HepG2 (cell line): ENCODE measurements at regions not wholly inside any gene's neighbourhood (a gene's known extent, or its start where the extent isn't known, plus 50 kb on each side); places are given as distances from the start of the nearest gene placed in this dataset.

ENCODE experiments used
- ATAC-seq: fragments of 200-7000 bp; cut with Tn5 transposase; 3 replicates; pipeline ENCODE4 v1.9.1; 2020; ENCODE audit warnings: mild to moderate bottlenecking, moderate library complexity
- BruUV-seq: library from RNA; stranded (reverse); fragments of 400-500 nt; replicated peaks from 2 replicates; lab custom pipeline; 2021; lab: Mats Ljungman, UMichigan
- CTCF ChIA-PET: fragments of 300-600 bp; formaldehyde crosslinking; extraction: SDS; loops from one replicate; lab custom pipeline; 2021; ENCODE audit warnings: low total read pairs, inconsistent platforms, low intra/inter-chr PET ratio; lab: Yijun Ruan, JAX
- POLR2A ChIA-PET: fragments of 350-600 bp; sonication (Branson Sonifier 250); formaldehyde crosslinking; loops from one replicate; lab custom pipeline; 2020; ENCODE audit warnings: antibody characterized with exemption, inconsistent platforms; lab: Yijun Ruan, JAX
- DNase-seq: peaks from one replicate; pipeline ENCODE4 v3.0.0-alpha.2; 2015; ENCODE audit warnings: low spot score
- FAIRE-seq: peaks from 3 replicates; lab custom pipeline; 2011; peaks lifted over from hg19 to GRCh38; lab: Jason Lieb, UNC
- H2AFZ ChIP-seq: one replicate; pipeline ENCODE4 v1.6.1; 2011; ENCODE audit warnings: low read length, inconsistent platforms
- H3K27ac ChIP-seq: fragments of 300-600 bp; 3 replicates; pipeline ENCODE4 v1.8.0; 2011; ENCODE audit warnings: mixed run types, mild to moderate bottlenecking, mixed read lengths, low read length, inconsistent platforms; ENCODE audit not compliant: insufficient read depth; ENCODE audit errors: extremely low read length
- H3K27me3 ChIP-seq, 2 experiments: fragments of 200-600 bp in 1 of 2; 2 replicates in 1 of 2; 3 replicates in 1 of 2; pipeline versions ENCODE4 v1.6.0 to v1.8.0; 2011; ENCODE audit warnings: low read length in 2 of 2, mild to moderate bottlenecking in 2 of 2, moderate library complexity in 2 of 2, inconsistent platforms in 1 of 2; ENCODE audit not compliant: insufficient read depth in 2 of 2, control insufficient read depth in 1 of 2
- H3K36me3 ChIP-seq, 2 experiments: fragments of 200-600 bp in 1 of 2; replicated peaks in 1 of 2; 2 replicates in 1 of 2; 3 replicates in 1 of 2; pipeline versions ENCODE4 v1.5.1 to v1.8.0; 2011; ENCODE audit warnings: low read length in 2 of 2, inconsistent platforms in 1 of 2; ENCODE audit not compliant: insufficient read depth in 2 of 2, control insufficient read depth in 1 of 2
- H3K4me1 ChIP-seq: 2 replicates; pipeline ENCODE4 v1.5.1; 2012; ENCODE audit warnings: low read length, inconsistent platforms; ENCODE audit not compliant: insufficient read depth
- H3K4me2 ChIP-seq: 2 replicates; pipeline ENCODE4 v1.6.0; 2011; ENCODE audit warnings: low read depth, low read length, inconsistent platforms
- H3K4me3 ChIP-seq, 3 experiments: fragments of 200-600 bp in 1 of 3; sonication (generic), shearing (Covaris generic) in 1 of 3; replicated peaks in 1 of 3; 2 replicates each; pipeline ENCODE4 v1.5.1; 2011 to 2016; ENCODE audit warnings: low read length in 3 of 3, inconsistent platforms in 2 of 3, low read depth in 2 of 3, mild to moderate bottlenecking in 2 of 3, control low read depth in 1 of 3, mixed read lengths in 1 of 3; ENCODE audit not compliant: insufficient read depth in 1 of 3
- H3K79me2 ChIP-seq: one replicate; pipeline ENCODE4 v1.6.1; 2011; ENCODE audit warnings: low read length, inconsistent platforms; ENCODE audit not compliant: insufficient read depth
- H3K9ac ChIP-seq: 2 replicates; pipeline ENCODE4 v1.6.0; 2011; ENCODE audit warnings: mild to moderate bottlenecking, low read depth, low read length, inconsistent platforms; ENCODE audit not compliant: insufficient read depth
- H3K9me3 ChIP-seq: 2 replicates; pipeline ENCODE4 v1.5.1; 2012; ENCODE audit warnings: mild to moderate bottlenecking, low read length
- H4K20me1 ChIP-seq: 2 replicates; pipeline ENCODE4 v1.6.0; 2011; ENCODE audit warnings: inconsistent platforms, mild to moderate bottlenecking, low read length, moderate library complexity; ENCODE audit not compliant: insufficient read depth
- CEBPB ChIP-seq: IDR thresholded peaks from 2 replicates; pipeline ENCODE4 v1.6.1; 2011; ENCODE audit warnings: low read depth, low read length, improper control_type of control experiment, borderline replicate concordance
- FOXP1 ChIP-seq, 2 experiments: fragments of 450-650 bp in 1 of 2; IDR thresholded peaks; 2 replicates each; pipeline ENCODE4 v1.6.1; 2017 to 2018; ENCODE audit warnings: antibody characterized with exemption in 1 of 2
- HDAC2 ChIP-seq: sonication (generic); formaldehyde crosslinking; IDR thresholded peaks from 2 replicates; pipeline ENCODE4 v1.4.0; 2020; ENCODE audit warnings: missing genetic modification reagents
- SKIL ChIP-seq: sonication (generic); formaldehyde crosslinking; IDR thresholded peaks from 2 replicates; pipeline ENCODE4 v1.8.0; 2022; ENCODE audit warnings: missing genetic modification reagents, mild to moderate bottlenecking, moderate library complexity, borderline replicate concordance
- SP4 ChIP-seq: sonication (generic); formaldehyde crosslinking; IDR thresholded peaks from 2 replicates; pipeline ENCODE4 v1.8.1; 2023; ENCODE audit warnings: mild to moderate bottlenecking, missing genetic modification reagents
- SRSF9 ChIP-seq: fragments of 200-400 bp; formaldehyde crosslinking; IDR thresholded peaks from 2 replicates; pipeline ENCODE4 v1.6.1; 2018; ENCODE audit warnings: borderline replicate concordance, mild to moderate bottlenecking, low read depth, low read length; ENCODE audit not compliant: insufficient read depth, poor library complexity, severe bottlenecking
- TEAD2 ChIP-seq: sonication (generic); formaldehyde crosslinking; IDR thresholded peaks from 2 replicates; pipeline ENCODE4 v1.9.0; 2021; ENCODE audit warnings: missing genetic modification reagents
- ZNF543 ChIP-seq: sonication (generic); formaldehyde crosslinking; IDR thresholded peaks from 2 replicates; pipeline ENCODE4 v1.4.0; 2020; ENCODE audit warnings: mild to moderate bottlenecking, missing genetic modification reagents
- ZNF781 ChIP-seq: sonication (generic); formaldehyde crosslinking; IDR thresholded peaks from 2 replicates; pipeline ENCODE4 v1.5.1; 2020; ENCODE audit warnings: borderline replicate concordance, mild to moderate bottlenecking, missing genetic modification reagents; ENCODE audit errors: not compliant biosample characterization
- WGBS: methylation state at CpG from one replicate; pipeline ENCODE4 v1.1.6; 2017; ENCODE audit warnings: low lambda C conversion rate; 5-methylcytosine and 5-hydroxymethylcytosine counted together
- in situ Hi-C: cut with HindIII; loops from 2 replicates; pipeline ENCODE4 v1.10.0; 2017; ENCODE audit warnings: low pct_unique_long_range_greater_than_20kb; ENCODE audit not compliant: extremely low pct_ligation_motif_present
- intact Hi-C: fragments of 100-400 bp; cut with micrococcal nuclease; formaldehyde crosslinking; loops from one replicate; pipeline ENCODE4 v1.10.0; 2022; ENCODE audit not compliant: unreplicated experiment
- TF ChIP-seq, protein P1 (sequence below): sonication (generic); formaldehyde crosslinking; IDR thresholded peaks from 2 replicates; pipeline ENCODE4 v1.4.0; 2020; ENCODE audit warnings: mild to moderate bottlenecking, missing genetic modification reagents
- TF ChIP-seq, protein P2 (sequence below): sonication (generic); formaldehyde crosslinking; IDR thresholded peaks from 2 replicates; pipeline ENCODE4 v1.9.0; 2021; ENCODE audit warnings: missing genetic modification reagents, borderline replicate concordance

DNA sequence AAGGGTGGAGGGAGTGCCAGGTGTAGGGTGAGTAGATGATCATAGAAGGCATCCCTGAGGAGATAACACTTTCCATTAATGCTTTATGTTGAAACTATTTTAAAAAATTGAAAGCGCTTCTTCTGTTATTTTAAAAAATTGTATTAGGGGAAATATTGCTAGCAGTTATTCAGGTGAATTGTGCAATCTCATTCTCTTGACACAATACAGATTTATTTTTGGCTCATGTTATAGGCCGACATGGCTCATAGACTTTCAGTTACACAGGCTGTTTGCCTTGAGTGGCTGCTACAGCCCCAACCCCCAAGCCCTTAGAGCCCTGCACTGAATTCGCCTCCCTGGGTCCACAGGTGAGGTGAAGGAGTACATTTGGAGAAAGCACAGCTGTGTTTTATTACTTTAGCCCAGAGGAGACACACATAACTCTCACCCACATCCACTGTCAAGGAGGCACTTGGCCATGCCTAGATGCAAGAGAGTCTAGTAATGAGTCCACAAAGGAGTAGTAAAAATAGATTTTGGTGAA is 228.2 kb downstream of the RFPL4B start:
- BruUV-seq = no TSS peak
- intact Hi-C loops (no loop called here), in situ Hi-C loops (no loop called here)
- Histone ChIP-seq H3K27ac (no peak overlapping the region), H3K9me3 (no peaks in the 10 kb centered on the region), H3K36me3 (no peaks in the 10 kb centered on the region), H3K27me3 (no peaks in the 10 kb centered on the region), H3K4me2 (no peak overlapping the region), H3K9ac (no peak overlapping the region), H3K79me2 (no peaks in the 10 kb centered on the region), H3K4me1 (no peaks in the 10 kb centered on the region), H4K20me1 (no peaks in the 10 kb centered on the region), H3K4me3 (no peak overlapping the region), H2AFZ (no peak overlapping the region)
- CTCF ChIA-PET = no interaction called here
- ATAC-seq (no peak), FAIRE-seq (no peak), DNase-seq (no peak)
- TF ChIP-seq CEBPB (0 out of 2 replicates have a peak, but pooled peaks have one; percentile 15), TEAD2 (CRISPR knock-in tag) (no peak)
- WGBS = 11% methylated on average over 3 of the region's 3 CpGs
- POLR2A ChIA-PET = no interaction called here

DNA sequence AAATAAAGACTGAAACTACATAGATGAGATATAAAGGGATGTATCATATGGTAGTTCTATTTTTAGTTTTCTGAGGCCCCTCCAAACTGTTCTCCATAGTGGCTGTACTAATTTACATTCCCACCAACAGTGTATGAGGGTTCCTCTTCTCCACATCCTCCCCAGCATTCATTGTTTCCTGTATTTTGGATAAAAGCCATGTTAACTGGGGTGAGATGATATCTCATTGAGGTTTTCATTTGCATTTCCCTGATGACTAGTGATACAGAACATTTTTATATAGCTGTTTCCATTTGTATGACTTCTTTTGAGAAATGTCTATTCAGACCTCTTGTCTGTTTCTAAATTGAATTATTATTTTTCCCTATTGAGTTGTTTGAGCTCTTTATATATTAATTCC is 229.3 kb downstream of the RFPL4B start:
- H3K36me3 ChIP-seq = no peaks in the 10 kb centered on the region
- FAIRE-seq (no peak), DNase-seq (no peak), ATAC-seq (no peak)
- no TSS peak for BruUV-seq
- H4K20me1 ChIP-seq = no peaks in the 10 kb centered on the region
- no peaks in the 10 kb centered on the region for H3K4me1 ChIP-seq
- no peak overlapping the region for H2AFZ ChIP-seq
- CTCF ChIA-PET = no interaction called here
- no peak overlapping the region for H3K27ac ChIP-seq
- no peak overlapping the region for H3K9ac ChIP-seq
- intact Hi-C loops = no loop called here
- H3K9me3 ChIP-seq = no peaks in the 10 kb centered on the region
- in situ Hi-C loops = no loop called here
- no peaks in the 10 kb centered on the region for H3K79me2 ChIP-seq
- POLR2A ChIA-PET = no interaction called here
- no peaks in the 10 kb centered on the region for H3K27me3 ChIP-seq
- H3K4me2 ChIP-seq = no peak overlapping the region
- H3K4me3 ChIP-seq = no peak overlapping the region
- TF ChIP-seq, protein P1, sequence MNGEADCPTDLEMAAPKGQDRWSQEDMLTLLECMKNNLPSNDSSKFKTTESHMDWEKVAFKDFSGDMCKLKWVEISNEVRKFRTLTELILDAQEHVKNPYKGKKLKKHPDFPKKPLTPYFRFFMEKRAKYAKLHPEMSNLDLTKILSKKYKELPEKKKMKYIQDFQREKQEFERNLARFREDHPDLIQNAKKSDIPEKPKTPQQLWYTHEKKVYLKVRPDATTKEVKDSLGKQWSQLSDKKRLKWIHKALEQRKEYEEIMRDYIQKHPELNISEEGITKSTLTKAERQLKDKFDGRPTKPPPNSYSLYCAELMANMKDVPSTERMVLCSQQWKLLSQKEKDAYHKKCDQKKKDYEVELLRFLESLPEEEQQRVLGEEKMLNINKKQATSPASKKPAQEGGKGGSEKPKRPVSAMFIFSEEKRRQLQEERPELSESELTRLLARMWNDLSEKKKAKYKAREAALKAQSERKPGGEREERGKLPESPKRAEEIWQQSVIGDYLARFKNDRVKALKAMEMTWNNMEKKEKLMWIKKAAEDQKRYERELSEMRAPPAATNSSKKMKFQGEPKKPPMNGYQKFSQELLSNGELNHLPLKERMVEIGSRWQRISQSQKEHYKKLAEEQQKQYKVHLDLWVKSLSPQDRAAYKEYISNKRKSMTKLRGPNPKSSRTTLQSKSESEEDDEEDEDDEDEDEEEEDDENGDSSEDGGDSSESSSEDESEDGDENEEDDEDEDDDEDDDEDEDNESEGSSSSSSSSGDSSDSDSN (CRISPR knock-in tag) = no peak
- TF ChIP-seq FOXP1 (IDR thresholded peaks at IDR 0.05) = no peak
- no peak for TF ChIP-seq FOXP1 (CRISPR knock-in tag; IDR thresholded peaks at IDR 0.05)
- TF ChIP-seq ZNF781 (CRISPR knock-in tag) = no peak
- no peak for TF ChIP-seq SKIL (CRISPR knock-in tag)
- TF ChIP-seq SP4 = no peak
- TF ChIP-seq HDAC2 (CRISPR knock-in tag) = no peak
- no peak for TF ChIP-seq ZNF543 (CRISPR knock-in tag)
- TF ChIP-seq SRSF9 = no peak
- TF ChIP-seq, protein P2, sequence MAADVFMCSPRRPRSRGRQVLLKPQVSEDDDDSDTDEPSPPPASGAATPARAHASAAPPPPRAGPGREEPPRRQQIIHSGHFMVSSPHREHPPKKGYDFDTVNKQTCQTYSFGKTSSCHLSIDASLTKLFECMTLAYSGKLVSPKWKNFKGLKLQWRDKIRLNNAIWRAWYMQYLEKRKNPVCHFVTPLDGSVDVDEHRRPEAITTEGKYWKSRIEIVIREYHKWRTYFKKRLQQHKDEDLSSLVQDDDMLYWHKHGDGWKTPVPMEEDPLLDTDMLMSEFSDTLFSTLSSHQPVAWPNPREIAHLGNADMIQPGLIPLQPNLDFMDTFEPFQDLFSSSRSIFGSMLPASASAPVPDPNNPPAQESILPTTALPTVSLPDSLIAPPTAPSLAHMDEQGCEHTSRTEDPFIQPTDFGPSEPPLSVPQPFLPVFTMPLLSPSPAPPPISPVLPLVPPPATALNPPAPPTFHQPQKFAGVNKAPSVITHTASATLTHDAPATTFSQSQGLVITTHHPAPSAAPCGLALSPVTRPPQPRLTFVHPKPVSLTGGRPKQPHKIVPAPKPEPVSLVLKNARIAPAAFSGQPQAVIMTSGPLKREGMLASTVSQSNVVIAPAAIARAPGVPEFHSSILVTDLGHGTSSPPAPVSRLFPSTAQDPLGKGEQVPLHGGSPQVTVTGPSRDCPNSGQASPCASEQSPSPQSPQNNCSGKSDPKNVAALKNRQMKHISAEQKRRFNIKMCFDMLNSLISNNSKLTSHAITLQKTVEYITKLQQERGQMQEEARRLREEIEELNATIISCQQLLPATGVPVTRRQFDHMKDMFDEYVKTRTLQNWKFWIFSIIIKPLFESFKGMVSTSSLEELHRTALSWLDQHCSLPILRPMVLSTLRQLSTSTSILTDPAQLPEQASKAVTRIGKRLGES (CRISPR knock-in tag) = no peak
